K562 (cell line): ENCODE measurements at regions not wholly inside any gene's neighbourhood (a gene's known extent, or its start where the extent isn't known, plus 50 kb on each side); places are given as distances from the start of the nearest gene placed in this dataset.

Experiments used
- ATAC-seq: fragments of 200-7000 bp; cut with Tn5 transposase; 3 replicates; pipeline ENCODE4 v1.9.1; 2020; ENCODE audit warnings: moderate library complexity
- BruUV-seq: library from RNA; stranded (reverse); fragments of 400-500 nt; replicated peaks from 2 replicates; lab custom pipeline; 2021; lab: Mats Ljungman, UMichigan
- CTCF ChIA-PET: fragments of 300-600 bp; formaldehyde crosslinking; extraction: SDS; loops from one replicate; lab custom pipeline; 2021; ENCODE audit warnings: low intra/inter-chr PET ratio; lab: Yijun Ruan, JAX
- POLR2A ChIA-PET: fragments of 300-600, 350-650 bp; sonication (Branson Sonifier 250); formaldehyde crosslinking; extraction: SDS; loops from one replicate; lab custom pipeline; 2021; ENCODE audit warnings: antibody characterized with exemption, inconsistent platforms; lab: Yijun Ruan, JAX
- DNase-seq, 4 experiments: peaks; one replicate each; pipeline versions ENCODE4 v3.0.0 to v3.0.0-alpha.2; 2011 to 2018; ENCODE audit warnings: low spot score in 3 of 4, mixed read lengths in 3 of 4; ENCODE audit errors: extremely low read depth in 1 of 4
- FAIRE-seq: peaks from 2 replicates; lab custom pipeline; 2011; peaks lifted over from hg19 to GRCh38; lab: Jason Lieb, UNC
- H2AFZ ChIP-seq: 2 replicates; pipeline ENCODE4 v1.6.0; 2011; ENCODE audit warnings: low read depth, low read length, control low read depth, inconsistent platforms
- H3K27ac ChIP-seq: fragments of 200-600 bp; 3 replicates; pipeline ENCODE4 v1.8.0; 2011; ENCODE audit warnings: low read depth, mild to moderate bottlenecking, control low read depth, inconsistent platforms, low read length, moderate library complexity, mixed read lengths; ENCODE audit errors: extremely low read depth
- H3K27me3 ChIP-seq, 2 experiments: fragments of 300-600 bp in 1 of 2; 2 replicates in 1 of 2; 3 replicates in 1 of 2; pipeline versions ENCODE4 v1.6.0 to v1.8.0; 2011; ENCODE audit warnings: inconsistent platforms in 2 of 2, low read length in 2 of 2, mild to moderate bottlenecking in 1 of 2, mixed read lengths in 1 of 2, moderate library complexity in 1 of 2; ENCODE audit not compliant: control insufficient read depth in 2 of 2, insufficient read depth in 2 of 2
- H3K36me3 ChIP-seq: fragments of 300-600 bp; 3 replicates; pipeline ENCODE4 v1.8.0; 2011; ENCODE audit warnings: mild to moderate bottlenecking, low read length, inconsistent platforms; ENCODE audit not compliant: control insufficient read depth, insufficient read depth
- H3K4me1 ChIP-seq, 2 experiments: fragments of 200-600 bp in 1 of 2; replicated peaks in 1 of 2; 2 replicates in 1 of 2; 3 replicates in 1 of 2; pipeline versions ENCODE4 v1.5.1 to v1.8.0; 2011; ENCODE audit warnings: inconsistent platforms in 2 of 2, low read length in 2 of 2, mild to moderate bottlenecking in 1 of 2, mixed read lengths in 1 of 2, moderate library complexity in 1 of 2; ENCODE audit not compliant: control insufficient read depth in 2 of 2, insufficient read depth in 2 of 2
- H3K4me2 ChIP-seq: 2 replicates; pipeline ENCODE4 v1.6.1; 2011; ENCODE audit warnings: low read length, control low read depth, inconsistent platforms, mixed read lengths; ENCODE audit not compliant: insufficient read depth
- H3K4me3 ChIP-seq: fragments of 200-600 bp; sonication (generic), shearing (Covaris generic); 2 replicates; pipeline ENCODE4 v1.5.1; 2016; ENCODE audit warnings: control low read depth, inconsistent platforms
- H3K79me2 ChIP-seq: fragments of 200-600 bp; 3 replicates; pipeline ENCODE4 v1.8.0; 2011; ENCODE audit warnings: low read length, inconsistent platforms; ENCODE audit not compliant: control insufficient read depth, insufficient read depth
- H3K9ac ChIP-seq, 2 experiments: 2 replicates each; pipeline versions ENCODE4 v1.6.0 to v1.6.1; 2011; ENCODE audit warnings: low read depth in 2 of 2, low read length in 2 of 2, control low read depth in 1 of 2, inconsistent platforms in 1 of 2, mild to moderate bottlenecking in 1 of 2, mixed read lengths in 1 of 2; ENCODE audit not compliant: insufficient read depth in 1 of 2
- H3K9me1 ChIP-seq: one replicate; pipeline ENCODE4 v1.6.0; 2011; ENCODE audit warnings: inconsistent platforms, mild to moderate bottlenecking, low read length, moderate library complexity; ENCODE audit not compliant: control insufficient read depth, insufficient read depth
- H3K9me3 ChIP-seq: replicated peaks from 2 replicates; pipeline ENCODE4 v1.5.1; 2011; ENCODE audit warnings: low read depth, low read length, inconsistent platforms; ENCODE audit not compliant: control insufficient read depth, insufficient read depth
- H4K20me1 ChIP-seq: replicated peaks from 2 replicates; pipeline ENCODE4 v1.6.1; 2011; ENCODE audit warnings: low read length, inconsistent platforms, mixed read lengths; ENCODE audit not compliant: control insufficient read depth, insufficient read depth
- HMBOX1 ChIP-seq: sonication (generic); IDR thresholded peaks from 2 replicates; pipeline ENCODE4 v1.6.1; 2016
- KLF1 ChIP-seq: fragments of 450-650 bp; IDR thresholded peaks from 2 replicates; pipeline ENCODE4 v1.6.1; 2016; ENCODE audit warnings: missing genetic modification characterization, missing compliant biosample characterization
- MAFF ChIP-seq: IDR thresholded peaks from 2 replicates; pipeline ENCODE4 v1.6.1; 2012; ENCODE audit warnings: low read length, improper control_type of control experiment
- RFX1 ChIP-seq: fragments of 450-650 bp; IDR thresholded peaks from 2 replicates; pipeline ENCODE4 v1.6.1; 2016; ENCODE audit warnings: mild to moderate bottlenecking, moderate library complexity
- SMARCB1 ChIP-seq: IDR thresholded peaks from 2 replicates; pipeline ENCODE4 v1.6.1; 2011; ENCODE audit warnings: improper control_type of control experiment, low read depth; ENCODE audit not compliant: insufficient read length
- TARDBP ChIP-seq: fragments of 450-650 bp; IDR thresholded peaks from 2 replicates; pipeline ENCODE4 v1.6.1; 2016
- ZFPM2 ChIP-seq: fragments of 250-450 bp; sonication (Bioruptor Pico); IDR thresholded peaks from 2 replicates; pipeline ENCODE4 v1.5.1; 2022; ENCODE audit warnings: mild to moderate bottlenecking
- ZNF121 ChIP-seq: sonication (generic); formaldehyde crosslinking; conservative IDR thresholded peaks from 2 replicates; pipeline ENCODE4 v1.8.0; 2022; ENCODE audit warnings: missing genetic modification reagents
- WGBS: fragments of 100-300 bp; shearing (Covaris generic); methylation state at CpG from one replicate; pipeline ENCODE4 v1.1.6; 2016; ENCODE audit warnings: low coverage, mixed read lengths; ENCODE audit not compliant: insufficient coverage; ENCODE audit errors: missing lambda C conversion rate; 5-methylcytosine and 5-hydroxymethylcytosine counted together
- in situ Hi-C: fragments of 300-500 bp; cut with MboI; formaldehyde crosslinking; loops from 4 replicates; pipeline ENCODE4 v1.15.0; 2018; ENCODE audit warnings: inconsistent platforms, mixed read lengths
- intact Hi-C: fragments of 100-400 bp; cut with micrococcal nuclease; formaldehyde crosslinking; loops from 2 replicates; pipeline ENCODE4 v1.14.2; 2022

GRCh38 chr20:58019027-58019849 is 209.2 kb downstream of the ANKRD60 start:
- ChIA-PET POLR2A (no interaction called here), CTCF (no interaction called here)
- Histone ChIP-seq H4K20me1 (no peaks in the 10 kb centered on the region; the same call in 1 of the 2 replicates), H3K36me3 (no peaks in the 10 kb centered on the region), H2AFZ (no peak overlapping the region), H3K27me3 (peaks cover 12 to 39% of the 10 kb centered on the region in 2 experiments; a peak in 3 of 5 replicates), H3K79me2 (no peaks in the 10 kb centered on the region), H3K27ac (no peak overlapping the region), H3K9me3 (no peaks in the 10 kb centered on the region), H3K4me2 (no peak overlapping the region), H3K4me1 (no peaks in the 10 kb centered on the region), H3K4me3 (no peak overlapping the region), H3K9ac (no peak overlapping the region), H3K9me1 (no peaks in the 10 kb centered on the region)
- DNase-seq, result no peak
- FAIRE-seq, result no peak
- TF ChIP-seq TARDBP, result no peak
- TF ChIP-seq KLF1 (tag), result no peak
- TF ChIP-seq HMBOX1, result no peak
- no peak for TF ChIP-seq ZFPM2 (CRISPR knock-in tag)
- no peak for TF ChIP-seq ZNF121
- TF ChIP-seq MAFF, result no peak
- TF ChIP-seq SMARCB1, result no peak
- TF ChIP-seq RFX1, result no peak
- 1% methylated on average over 23 of the region's 24 CpGs for WGBS
- in situ Hi-C loops (no loop called here), intact Hi-C loops (no loop called here)
- ATAC-seq, result no peak
- no TSS peak for BruUV-seq
